ENCODE measurements at regions not wholly inside any gene's neighbourhood (a gene's known extent, or its start where the extent isn't known, plus 50 kb on each side); places are given as distances from the start of the nearest gene placed in this dataset.

DNA sequence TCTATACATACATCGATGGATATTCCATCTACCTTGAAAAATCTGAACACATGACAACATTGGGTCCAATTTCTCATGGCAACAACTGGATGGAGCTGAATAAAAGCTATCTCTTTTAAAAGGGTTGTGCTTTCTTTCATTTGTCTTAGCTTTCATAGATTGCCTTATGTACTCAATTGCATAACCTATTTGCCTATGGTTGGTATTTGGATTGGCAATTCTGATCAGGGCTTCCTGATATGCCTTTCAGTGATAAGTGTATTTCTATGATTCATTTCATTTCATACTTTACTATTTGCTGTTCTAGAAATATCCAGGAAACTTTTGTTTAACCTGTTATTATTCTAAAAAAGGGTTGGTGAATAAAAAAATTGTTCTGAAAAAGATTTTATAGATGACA, 509.9 kb downstream of the GRXCR1 start:
- Histone ChIP-seq H3K4me1 (ENCODE audit: insufficient read depth, low read length, poor library complexity, severe bottlenecking) (no peaks in the 10 kb centered on the region), H3K36me3 (ENCODE audit: insufficient read depth, low read length, poor library complexity, severe bottlenecking) (no peaks in the 10 kb centered on the region), H3K27ac (ENCODE audit: low read depth, low read length, poor library complexity, severe bottlenecking) (no peak overlapping the region), H3K27me3 (replicated peaks; ENCODE audit: insufficient read depth, low read depth, low read length, poor library complexity) (no peaks in the 10 kb centered on the region), H3K4me3 (ENCODE audit: low read depth, low read length, poor library complexity, severe bottlenecking) (no peak overlapping the region), H3K9me3 (ENCODE audit: low read depth, low read length, poor library complexity, severe bottlenecking) (peaks cover 50% of the 10 kb centered on the region)
- ChIA-PET POLR2A (ENCODE audit: low non-redundant PET) (no interaction called here), CTCF (no interaction called here)
- intact Hi-C loops (cut with micrococcal nuclease; ENCODE audit: unreplicated experiment): no loop called here
- no peak for DNase-seq (ENCODE audit: low spot score)
- no peak for TF ChIP-seq EZH2 (IDR thresholded peaks at IDR 0.05; ENCODE audit: borderline replicate concordance, low read depth, low read length, poor library complexity, severe bottlenecking)
- TF ChIP-seq, protein P1, sequence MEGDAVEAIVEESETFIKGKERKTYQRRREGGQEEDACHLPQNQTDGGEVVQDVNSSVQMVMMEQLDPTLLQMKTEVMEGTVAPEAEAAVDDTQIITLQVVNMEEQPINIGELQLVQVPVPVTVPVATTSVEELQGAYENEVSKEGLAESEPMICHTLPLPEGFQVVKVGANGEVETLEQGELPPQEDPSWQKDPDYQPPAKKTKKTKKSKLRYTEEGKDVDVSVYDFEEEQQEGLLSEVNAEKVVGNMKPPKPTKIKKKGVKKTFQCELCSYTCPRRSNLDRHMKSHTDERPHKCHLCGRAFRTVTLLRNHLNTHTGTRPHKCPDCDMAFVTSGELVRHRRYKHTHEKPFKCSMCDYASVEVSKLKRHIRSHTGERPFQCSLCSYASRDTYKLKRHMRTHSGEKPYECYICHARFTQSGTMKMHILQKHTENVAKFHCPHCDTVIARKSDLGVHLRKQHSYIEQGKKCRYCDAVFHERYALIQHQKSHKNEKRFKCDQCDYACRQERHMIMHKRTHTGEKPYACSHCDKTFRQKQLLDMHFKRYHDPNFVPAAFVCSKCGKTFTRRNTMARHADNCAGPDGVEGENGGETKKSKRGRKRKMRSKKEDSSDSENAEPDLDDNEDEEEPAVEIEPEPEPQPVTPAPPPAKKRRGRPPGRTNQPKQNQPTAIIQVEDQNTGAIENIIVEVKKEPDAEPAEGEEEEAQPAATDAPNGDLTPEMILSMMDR (conservative IDR thresholded peaks at IDR 0.05; ENCODE audit: low read depth, low read length): no peak
- BruUV-seq (replicated peaks): no TSS peak

DNA sequence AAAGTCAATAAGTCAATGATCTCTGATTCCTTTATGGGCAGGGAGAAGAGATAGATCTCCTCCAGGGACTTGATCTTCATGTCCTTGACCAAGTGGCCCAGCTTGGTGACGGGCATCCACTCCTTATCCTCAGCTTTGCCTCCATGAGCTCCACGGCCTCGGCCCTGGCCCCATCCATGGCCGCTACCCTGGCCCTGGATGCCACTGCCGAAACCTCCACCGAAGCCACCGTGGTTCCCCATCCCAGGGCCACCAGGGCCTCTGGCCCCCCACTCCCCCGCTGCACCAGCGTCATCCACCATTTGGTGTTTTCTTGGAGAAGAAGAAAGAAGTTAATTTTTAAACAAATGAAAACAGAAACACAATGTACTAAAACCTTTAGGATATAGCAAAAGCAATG, 518.1 kb downstream of the GRXCR1 start:
- ChIA-PET POLR2A (ENCODE audit: low non-redundant PET) (no interaction called here), CTCF (no interaction called here)
- no peak overlapping the region for H3K27ac ChIP-seq (ENCODE audit: low read depth, low read length, poor library complexity, severe bottlenecking)
- intact Hi-C loops (cut with micrococcal nuclease; ENCODE audit: unreplicated experiment): no loop called here
- H3K4me3 ChIP-seq (ENCODE audit: low read depth, low read length, poor library complexity, severe bottlenecking): no peak overlapping the region
- H3K36me3 ChIP-seq (ENCODE audit: insufficient read depth, low read length, poor library complexity, severe bottlenecking): no peaks in the 10 kb centered on the region
- H3K4me1 ChIP-seq (ENCODE audit: insufficient read depth, low read length, poor library complexity, severe bottlenecking): no peaks in the 10 kb centered on the region
- H3K9me3 ChIP-seq (ENCODE audit: low read depth, low read length, poor library complexity, severe bottlenecking): peaks cover 33% of the 10 kb centered on the region
- no peak for TF ChIP-seq EZH2 (IDR thresholded peaks at IDR 0.05; ENCODE audit: borderline replicate concordance, low read depth, low read length, poor library complexity, severe bottlenecking)
- TF ChIP-seq, protein P1 (conservative IDR thresholded peaks at IDR 0.05; ENCODE audit: low read depth, low read length): no peak
- H3K27me3 ChIP-seq (replicated peaks; ENCODE audit: insufficient read depth, low read depth, low read length, poor library complexity): no peaks in the 10 kb centered on the region
- no TSS peak for BruUV-seq (replicated peaks)
- DNase-seq (ENCODE audit: low spot score): no peak

DNA sequence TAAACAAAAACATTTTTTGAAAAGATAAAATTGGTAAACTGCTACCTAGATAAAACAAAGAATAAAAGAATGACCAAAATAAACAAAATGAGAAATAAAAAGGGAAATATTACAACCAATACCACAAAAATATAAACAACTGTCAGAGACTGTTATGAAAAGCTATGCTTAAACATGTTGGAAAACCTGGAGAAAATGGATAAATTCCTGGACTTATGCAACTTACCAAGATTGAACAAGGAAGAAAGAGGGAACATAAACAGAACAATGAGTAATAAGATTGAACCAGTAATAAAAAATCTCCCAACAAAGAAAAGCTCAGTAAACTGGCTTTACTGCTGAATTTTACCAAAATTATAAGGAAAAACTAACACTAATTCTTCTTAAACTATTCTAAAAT, 518.7 kb downstream of the GRXCR1 start:
- DNase-seq (ENCODE audit: low spot score): no peak
- H3K27me3 ChIP-seq (replicated peaks; ENCODE audit: insufficient read depth, low read depth, low read length, poor library complexity): no peaks in the 10 kb centered on the region
- no TSS peak for BruUV-seq (replicated peaks)
- no peak overlapping the region for H3K27ac ChIP-seq (ENCODE audit: low read depth, low read length, poor library complexity, severe bottlenecking)
- intact Hi-C loops (cut with micrococcal nuclease; ENCODE audit: unreplicated experiment): no loop called here
- POLR2A ChIA-PET (ENCODE audit: low non-redundant PET): no interaction called here
- TF ChIP-seq, protein P1 (conservative IDR thresholded peaks at IDR 0.05; ENCODE audit: low read depth, low read length): no peak
- no peak for TF ChIP-seq EZH2 (IDR thresholded peaks at IDR 0.05; ENCODE audit: borderline replicate concordance, low read depth, low read length, poor library complexity, severe bottlenecking)
- CTCF ChIA-PET: no interaction called here
- H3K9me3 ChIP-seq (ENCODE audit: low read depth, low read length, poor library complexity, severe bottlenecking): peaks cover 32% of the 10 kb centered on the region
- no peak overlapping the region for H3K4me3 ChIP-seq (ENCODE audit: low read depth, low read length, poor library complexity, severe bottlenecking)
- H3K4me1 ChIP-seq (ENCODE audit: insufficient read depth, low read length, poor library complexity, severe bottlenecking): no peaks in the 10 kb centered on the region
- no peaks in the 10 kb centered on the region for H3K36me3 ChIP-seq (ENCODE audit: insufficient read depth, low read length, poor library complexity, severe bottlenecking)
